ENCODE measurements at regions not wholly inside any gene's neighbourhood (a gene's known extent, or its start where the extent isn't known, plus 50 kb on each side); places are given as distances from the start of the nearest gene placed in this dataset.

DNA sequence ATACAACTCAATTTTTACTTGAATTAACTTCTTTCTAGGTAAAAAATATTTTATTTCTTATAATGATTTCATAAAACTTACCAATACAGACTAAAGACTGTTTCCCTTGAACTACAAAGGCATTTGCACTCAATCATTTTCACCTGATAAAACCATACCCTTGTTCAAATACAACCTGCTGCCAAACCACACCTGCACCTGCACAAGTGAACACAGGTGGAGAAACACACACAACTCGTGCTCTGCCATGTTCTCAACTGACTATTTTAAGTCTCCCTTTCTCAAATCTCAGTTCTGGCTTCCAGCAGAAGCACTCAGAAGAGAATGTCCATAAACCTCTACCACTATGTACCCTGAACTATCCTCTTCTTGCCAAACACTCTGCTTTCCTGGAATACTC, 1892.1 kb downstream of the MAT2B start:
- H3K79me2 ChIP-seq (ENCODE audit: control insufficient read depth, insufficient read depth, low read length), result no peaks in the 10 kb centered on the region
- TF ChIP-seq EZH2 (IDR thresholded peaks at IDR 0.05; ENCODE audit: borderline replicate concordance, insufficient read depth, low read depth, low read length, poor library complexity, severe bottlenecking), result no peak
- TF ChIP-seq, protein P1, sequence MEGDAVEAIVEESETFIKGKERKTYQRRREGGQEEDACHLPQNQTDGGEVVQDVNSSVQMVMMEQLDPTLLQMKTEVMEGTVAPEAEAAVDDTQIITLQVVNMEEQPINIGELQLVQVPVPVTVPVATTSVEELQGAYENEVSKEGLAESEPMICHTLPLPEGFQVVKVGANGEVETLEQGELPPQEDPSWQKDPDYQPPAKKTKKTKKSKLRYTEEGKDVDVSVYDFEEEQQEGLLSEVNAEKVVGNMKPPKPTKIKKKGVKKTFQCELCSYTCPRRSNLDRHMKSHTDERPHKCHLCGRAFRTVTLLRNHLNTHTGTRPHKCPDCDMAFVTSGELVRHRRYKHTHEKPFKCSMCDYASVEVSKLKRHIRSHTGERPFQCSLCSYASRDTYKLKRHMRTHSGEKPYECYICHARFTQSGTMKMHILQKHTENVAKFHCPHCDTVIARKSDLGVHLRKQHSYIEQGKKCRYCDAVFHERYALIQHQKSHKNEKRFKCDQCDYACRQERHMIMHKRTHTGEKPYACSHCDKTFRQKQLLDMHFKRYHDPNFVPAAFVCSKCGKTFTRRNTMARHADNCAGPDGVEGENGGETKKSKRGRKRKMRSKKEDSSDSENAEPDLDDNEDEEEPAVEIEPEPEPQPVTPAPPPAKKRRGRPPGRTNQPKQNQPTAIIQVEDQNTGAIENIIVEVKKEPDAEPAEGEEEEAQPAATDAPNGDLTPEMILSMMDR (IDR thresholded peaks at IDR 0.05), result no peak
- no peaks in the 10 kb centered on the region for H4K20me1 ChIP-seq (ENCODE audit: control insufficient read depth, insufficient read depth, low read length, poor library complexity, severe bottlenecking)
- POLR2A ChIA-PET, result no interaction called here
- Mint-ChIP-seq H3K27ac (no peak overlapping the region), H3K4me3 (no peak overlapping the region), H3K4me1 (no peaks in the 10 kb centered on the region), H3K9me3 (ENCODE audit: insufficient read depth) (no peaks in the 10 kb centered on the region), H3K27me3 (no peaks in the 10 kb centered on the region)
- DNase-seq (no peak), ATAC-seq (ENCODE audit: low read depth) (no peak)
- H3K27me3 ChIP-seq (replicated peaks in 1 of 4; ENCODE audit: control extremely low read depth in 1 of 4, control insufficient read depth in 3 of 4, insufficient read depth in 4 of 4, low read length in 3 of 4), result no peaks in the 10 kb centered on the region
- no peak overlapping the region for H2AFZ ChIP-seq (ENCODE audit: insufficient read depth, low read depth, low read length, poor library complexity, severe bottlenecking)
- 40% methylated on average over 1 of the region's 1 CpG for WGBS (ENCODE audit: insufficient coverage)
- H3K36me3 ChIP-seq (replicated peaks in 1 of 2; ENCODE audit: control extremely low read depth in 1 of 2, control insufficient read depth in 1 of 2, extremely low read depth in 1 of 2, insufficient read depth in 2 of 2, low read length in 1 of 2), result no peaks in the 10 kb centered on the region
- intact Hi-C loops (cut with micrococcal nuclease), result no loop called here
- H3K9me3 ChIP-seq (ENCODE audit: control extremely low read depth in 1 of 3, control insufficient read depth in 2 of 3, insufficient read depth in 1 of 3, low read length in 2 of 3), result no peaks in the 10 kb centered on the region
- H3K4me2 ChIP-seq (replicated peaks; ENCODE audit: low read depth, low read length, poor library complexity, severe bottlenecking), result no peak overlapping the region
- no peak overlapping the region for H3K4me3 ChIP-seq (ENCODE audit: control extremely low read depth in 1 of 5, extremely low read depth in 1 of 5, insufficient read depth in 1 of 5, low read depth in 2 of 5, low read length in 4 of 5)
- no peak overlapping the region for H3K27ac ChIP-seq (ENCODE audit: low read length in 2 of 2)
- CTCF ChIA-PET, result no interaction called here
- H3K9ac ChIP-seq (ENCODE audit: low read length), result no peak overlapping the region
- H3K4me1 ChIP-seq (ENCODE audit: control insufficient read depth in 2 of 2, insufficient read depth in 2 of 2, low read length in 2 of 2), result no peaks in the 10 kb centered on the region

DNA sequence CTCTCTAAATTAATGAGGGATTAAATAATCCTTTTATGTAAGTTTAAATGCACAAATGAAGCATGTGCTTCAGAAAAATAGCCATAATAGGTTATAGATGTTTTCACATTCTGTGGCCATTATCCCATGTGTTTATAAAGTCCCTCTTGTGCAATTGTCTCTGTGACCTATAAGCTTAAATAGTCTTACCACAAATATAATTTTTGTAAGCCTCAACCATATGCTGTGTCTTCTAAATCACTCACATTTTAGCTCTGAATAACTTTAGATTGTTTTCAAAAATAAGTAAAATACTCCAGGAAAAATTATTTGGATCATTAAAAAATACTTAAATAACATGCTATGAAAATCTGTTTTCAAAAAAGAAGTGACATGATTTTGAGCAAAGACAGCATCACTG, 1894.7 kb downstream of the MAT2B start:
- ATAC-seq (ENCODE audit: low read depth) (no peak), DNase-seq (no peak)
- no peak overlapping the region for H3K4me3 Mint-ChIP-seq
- H3K4me2 ChIP-seq (replicated peaks; ENCODE audit: low read depth, low read length, poor library complexity, severe bottlenecking), result no peak overlapping the region
- no peak overlapping the region for H2AFZ ChIP-seq (ENCODE audit: insufficient read depth, low read depth, low read length, poor library complexity, severe bottlenecking)
- TF ChIP-seq EZH2 (IDR thresholded peaks at IDR 0.05; ENCODE audit: borderline replicate concordance, insufficient read depth, low read depth, low read length, poor library complexity, severe bottlenecking), result no peak
- TF ChIP-seq, protein P1 (IDR thresholded peaks at IDR 0.05), result no peak
- no peak overlapping the region for H3K4me3 ChIP-seq (ENCODE audit: control extremely low read depth in 1 of 5, extremely low read depth in 1 of 5, insufficient read depth in 1 of 5, low read depth in 2 of 5, low read length in 4 of 5)
- intact Hi-C loops (cut with micrococcal nuclease), result no loop called here
- no peaks in the 10 kb centered on the region for H3K27me3 Mint-ChIP-seq
- H3K4me1 Mint-ChIP-seq, result no peaks in the 10 kb centered on the region
- ChIA-PET CTCF (no interaction called here), POLR2A (no interaction called here)
- H3K9me3 ChIP-seq (ENCODE audit: control extremely low read depth in 1 of 3, control insufficient read depth in 2 of 3, insufficient read depth in 1 of 3, low read length in 2 of 3), result no peaks in the 10 kb centered on the region
- no peak overlapping the region for H3K27ac ChIP-seq (ENCODE audit: low read length in 2 of 2)
- H3K9ac ChIP-seq (ENCODE audit: low read length), result no peak overlapping the region
- H3K79me2 ChIP-seq (ENCODE audit: control insufficient read depth, insufficient read depth, low read length), result no peaks in the 10 kb centered on the region
- H3K4me1 ChIP-seq (ENCODE audit: control insufficient read depth in 2 of 2, insufficient read depth in 2 of 2, low read length in 2 of 2), result no peaks in the 10 kb centered on the region
- no peak overlapping the region for H3K27ac Mint-ChIP-seq
- no peaks in the 10 kb centered on the region for H3K27me3 ChIP-seq (replicated peaks in 1 of 4; ENCODE audit: control extremely low read depth in 1 of 4, control insufficient read depth in 3 of 4, insufficient read depth in 4 of 4, low read length in 3 of 4)
- H4K20me1 ChIP-seq (ENCODE audit: control insufficient read depth, insufficient read depth, low read length, poor library complexity, severe bottlenecking), result no peaks in the 10 kb centered on the region
- H3K9me3 Mint-ChIP-seq (ENCODE audit: insufficient read depth), result no peaks in the 10 kb centered on the region
- H3K36me3 ChIP-seq (replicated peaks in 1 of 2; ENCODE audit: control extremely low read depth in 1 of 2, control insufficient read depth in 1 of 2, extremely low read depth in 1 of 2, insufficient read depth in 2 of 2, low read length in 1 of 2), result no peaks in the 10 kb centered on the region
